ENCODE measurements at regions not wholly inside any gene's neighbourhood (a gene's known extent, or its start where the extent isn't known, plus 50 kb on each side); places are given as distances from the start of the nearest gene placed in this dataset.

- no peak for DNase-seq
Observed at GRCh38 chr3:132239587-132239986, 77.6 kb upstream of the ACP3 start.

- DNase-seq: no peak
Observed at GRCh38 chr3:132241776-132242514, 75.3 kb upstream of the ACP3 start.

DNA sequence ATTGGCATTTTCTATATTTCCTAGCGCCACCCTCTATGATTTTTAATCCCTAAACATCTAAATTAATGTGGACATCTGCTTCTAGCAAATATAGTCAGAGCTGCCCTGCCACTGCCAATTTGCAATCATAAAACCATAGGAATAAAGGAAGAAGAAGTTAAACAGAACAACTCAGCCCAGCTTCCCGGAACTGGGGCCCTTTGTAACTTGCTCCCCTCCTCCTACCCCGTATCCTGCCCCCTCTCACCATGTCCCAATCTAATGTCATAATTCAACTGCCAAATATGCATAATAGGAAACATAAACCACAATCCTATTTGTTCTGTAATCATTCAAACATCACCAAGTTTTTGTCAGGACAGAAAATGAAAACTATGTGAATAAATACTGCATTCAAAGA, 74.4 kb upstream of the ACP3 start:
- peak in 1 of 2 experiments; percentile 5 for DNase-seq

DNA sequence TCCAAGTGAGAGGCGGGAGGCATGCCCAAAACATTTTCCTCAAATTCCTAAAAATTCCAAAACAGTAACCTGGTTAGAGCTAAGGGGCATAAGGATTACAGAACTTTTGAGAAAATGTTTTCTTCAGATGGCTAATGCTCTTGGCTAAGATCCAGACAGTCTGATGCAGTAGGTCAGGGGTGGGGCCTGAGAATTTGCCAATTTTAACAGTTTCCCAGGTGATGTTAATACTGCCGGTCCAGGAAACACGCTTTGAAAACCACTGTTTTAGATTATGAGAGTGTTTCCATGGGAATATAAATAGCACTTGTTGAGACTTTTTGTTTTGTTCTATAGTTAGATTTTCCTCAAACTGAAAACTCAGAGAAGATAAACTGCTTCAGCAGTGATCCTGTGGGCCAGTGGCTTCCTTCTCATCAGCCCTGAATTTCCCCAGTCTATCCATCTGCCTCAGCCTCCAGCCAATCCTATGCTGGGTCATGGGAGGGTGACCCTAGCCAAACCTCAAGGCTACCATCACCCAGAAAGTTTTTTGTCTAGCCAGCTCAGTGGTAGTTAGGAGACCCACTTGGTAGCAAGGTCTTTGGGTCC, 71.6 kb upstream of the ACP3 start:
- DNase-seq: no peak

- no peak for DNase-seq
Observed at GRCh38 chr3:132246212-132246611, 71.0 kb upstream of the ACP3 start.

GRCh38 chr3:132247211-132247610, 70.0 kb upstream of the ACP3 start:
- no peak for DNase-seq

- DNase-seq: no peak
Observed at GRCh38 chr3:132248490-132248889, 68.7 kb upstream of the ACP3 start.

GRCh38 chr3:132253262-132253878, 63.8 kb upstream of the ACP3 start:
- DNase-seq: peak; percentile 80 to 83

- DNase-seq: no peak
Observed at GRCh38 chr3:132254076-132254755, 63.0 kb upstream of the ACP3 start.

GRCh38 chr3:132255041-132255745, 62.0 kb upstream of the ACP3 start:
- no peak for DNase-seq

DNA sequence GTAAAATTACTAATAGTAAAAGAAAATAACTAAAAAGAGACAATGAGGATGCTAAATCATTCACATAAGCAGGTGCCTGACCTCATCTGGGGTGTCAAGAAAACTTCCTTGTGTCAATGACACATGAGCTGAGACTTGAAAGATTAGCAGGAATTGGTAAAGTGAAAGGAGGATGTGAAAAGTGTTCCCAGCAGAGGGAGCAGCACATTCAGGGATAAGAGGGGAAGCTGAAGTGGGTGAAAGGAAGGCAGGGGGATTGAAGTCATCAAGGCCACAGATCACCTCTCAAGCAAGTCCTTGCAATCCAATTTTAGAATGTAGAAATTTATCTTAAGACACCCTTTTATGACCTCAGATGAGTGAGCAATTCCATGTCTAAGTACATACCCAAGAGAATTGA, 60.2 kb upstream of the ACP3 start:
- DNase-seq: peak; percentile 77 to 82

- DNase-seq: peak; percentile 14 to 19
Observed at GRCh38 chr3:132261506-132261905, 55.7 kb upstream of the ACP3 start.

GRCh38 chr3:132262305-132262704, 54.9 kb upstream of the ACP3 start:
- no peak for DNase-seq

DNA sequence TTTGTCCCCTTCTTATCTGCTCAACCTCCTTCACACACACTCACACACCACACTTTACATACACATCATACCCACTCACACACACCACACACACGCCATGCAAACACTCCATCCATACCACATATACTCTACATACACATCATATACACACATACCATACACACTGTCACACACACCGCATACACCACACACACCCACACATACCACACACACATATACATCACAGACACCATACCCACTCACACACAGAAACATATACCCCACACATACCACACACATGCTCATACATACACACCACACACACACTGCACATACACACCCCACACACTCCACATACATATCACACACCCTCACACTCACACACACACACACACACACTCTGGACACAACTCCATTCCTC, 54.3 kb upstream of the ACP3 start:
- DNase-seq: no peak

- DNase-seq: no peak
Observed at GRCh38 chr3:132265028-132265427, 52.2 kb upstream of the ACP3 start.

GRCh38 chr3:132265488-132265887, 51.7 kb upstream of the ACP3 start:
- DNase-seq: no peak

- DNase-seq: no peak
Observed at GRCh38 chr3:132267391-132267993, 49.7 kb upstream of the ACP3 start.

Measured in Kasumi-1 (cell line).